ENCODE measurements at regions not wholly inside any gene's neighbourhood (a gene's known extent, or its start where the extent isn't known, plus 50 kb on each side); places are given as distances from the start of the nearest gene placed in this dataset.

DNA sequence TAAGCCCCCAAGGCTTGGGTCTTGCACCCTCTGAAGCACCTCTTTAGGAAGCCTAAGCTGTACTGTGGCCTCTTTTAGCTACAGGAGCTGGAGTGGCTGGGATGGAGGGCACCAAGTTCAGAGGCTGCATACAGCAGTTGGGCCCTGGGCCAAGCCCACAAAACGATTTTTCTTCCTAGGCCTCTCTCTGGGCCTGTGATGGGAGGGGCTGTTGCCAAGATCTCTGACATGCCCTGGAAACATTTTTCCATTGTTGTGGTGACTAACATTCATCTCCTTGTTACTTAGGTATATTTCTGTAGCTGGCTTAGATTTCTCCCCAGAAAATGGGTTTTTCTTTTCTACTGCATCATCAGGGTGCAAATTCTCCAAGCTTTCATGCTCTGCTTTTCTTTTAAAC lies 375.7 kb upstream of the NPSR1 start:
- CTCF ChIA-PET = no interaction called here
- ATAC-seq = no peak

DNA sequence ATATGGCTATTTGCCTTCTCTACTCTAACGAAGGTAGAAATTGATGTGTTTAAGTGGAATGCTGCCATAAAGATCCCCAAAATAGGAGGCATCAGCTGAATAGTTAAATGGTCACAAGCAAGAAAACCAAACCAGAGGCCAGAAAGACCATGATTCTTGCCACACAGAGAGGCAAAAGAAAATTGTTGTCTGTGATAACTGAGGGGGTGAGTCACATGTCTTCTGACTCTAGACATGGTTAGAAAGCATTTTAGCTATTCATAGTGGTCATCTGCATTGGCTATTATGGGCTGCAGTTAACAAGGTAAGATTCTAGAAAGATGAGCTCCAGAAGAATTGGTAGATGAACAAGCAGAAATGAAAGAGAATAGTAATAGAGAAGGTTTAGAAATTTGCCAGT lies 361.4 kb upstream of the NPSR1 start:
- Histone ChIP-seq H3K36me3 (ENCODE audit: low read depth, low read length) (no peaks in the 10 kb centered on the region), H3K9me3 (ENCODE audit: low read length) (no peaks in the 10 kb centered on the region), H3K27ac (ENCODE audit: low read length) (no peak overlapping the region), H3F3A (ENCODE audit: low read length, unreplicated experiment) (no peaks in the 10 kb centered on the region), H3K27me3 (ENCODE audit: low read length) (no peaks in the 10 kb centered on the region), H3K9me2 (replicated peaks; ENCODE audit: low read length) (no peaks in the 10 kb centered on the region), H4K20me1 (ENCODE audit: low read length) (no peaks in the 10 kb centered on the region), H2AFZ (ENCODE audit: low read length) (no peak overlapping the region), H3K4me3 (ENCODE audit: low read length) (no peak overlapping the region), H3K9ac (ENCODE audit: low read length) (no peak overlapping the region), H3K79me2 (ENCODE audit: low read length) (no peaks in the 10 kb centered on the region), H3K4me1 (ENCODE audit: insufficient read depth, low read length) (no peaks in the 10 kb centered on the region), H3K4me2 (ENCODE audit: low read length) (no peak overlapping the region)
- ChIA-PET POLR2A (ENCODE audit: unreplicated experiment) (no interaction called here), CTCF (no interaction called here)
- BruUV-seq (replicated peaks) = no TSS peak
- TF ChIP-seq EZH2 (IDR thresholded peaks at IDR 0.05; ENCODE audit: low read length, unreplicated experiment) = no peak
- TF ChIP-seq EZH2phosphoT487 (IDR thresholded peaks at IDR 0.05; ENCODE audit: borderline replicate concordance, low read length) = no peak
- TF ChIP-seq, protein P1, sequence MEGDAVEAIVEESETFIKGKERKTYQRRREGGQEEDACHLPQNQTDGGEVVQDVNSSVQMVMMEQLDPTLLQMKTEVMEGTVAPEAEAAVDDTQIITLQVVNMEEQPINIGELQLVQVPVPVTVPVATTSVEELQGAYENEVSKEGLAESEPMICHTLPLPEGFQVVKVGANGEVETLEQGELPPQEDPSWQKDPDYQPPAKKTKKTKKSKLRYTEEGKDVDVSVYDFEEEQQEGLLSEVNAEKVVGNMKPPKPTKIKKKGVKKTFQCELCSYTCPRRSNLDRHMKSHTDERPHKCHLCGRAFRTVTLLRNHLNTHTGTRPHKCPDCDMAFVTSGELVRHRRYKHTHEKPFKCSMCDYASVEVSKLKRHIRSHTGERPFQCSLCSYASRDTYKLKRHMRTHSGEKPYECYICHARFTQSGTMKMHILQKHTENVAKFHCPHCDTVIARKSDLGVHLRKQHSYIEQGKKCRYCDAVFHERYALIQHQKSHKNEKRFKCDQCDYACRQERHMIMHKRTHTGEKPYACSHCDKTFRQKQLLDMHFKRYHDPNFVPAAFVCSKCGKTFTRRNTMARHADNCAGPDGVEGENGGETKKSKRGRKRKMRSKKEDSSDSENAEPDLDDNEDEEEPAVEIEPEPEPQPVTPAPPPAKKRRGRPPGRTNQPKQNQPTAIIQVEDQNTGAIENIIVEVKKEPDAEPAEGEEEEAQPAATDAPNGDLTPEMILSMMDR (conservative IDR thresholded peaks at IDR 0.05; ENCODE audit: low read depth, low read length) = no peak
- ATAC-seq = no peak
- no peak for DNase-seq
- intact Hi-C loops (cut with micrococcal nuclease) = no loop called here

More for the DNA sequence above, 375.7 kb upstream of the NPSR1 start:
- H3F3A ChIP-seq (ENCODE audit: low read length, unreplicated experiment) = no peaks in the 10 kb centered on the region
- TF ChIP-seq EZH2 (IDR thresholded peaks at IDR 0.05; ENCODE audit: low read length, unreplicated experiment) (no peak), EZH2phosphoT487 (IDR thresholded peaks at IDR 0.05; ENCODE audit: borderline replicate concordance, low read length) (no peak)
- TF ChIP-seq, protein P1 (conservative IDR thresholded peaks at IDR 0.05; ENCODE audit: low read depth, low read length) = no peak
- H3K9me3 ChIP-seq (ENCODE audit: low read length) = no peaks in the 10 kb centered on the region
- no peak overlapping the region for H3K27ac ChIP-seq (ENCODE audit: low read length)
- no peaks in the 10 kb centered on the region for H4K20me1 ChIP-seq (ENCODE audit: low read length)
- H3K36me3 ChIP-seq (ENCODE audit: low read depth, low read length) = no peaks in the 10 kb centered on the region
- no peaks in the 10 kb centered on the region; the same call in 1 of the 2 replicates for H3K27me3 ChIP-seq (ENCODE audit: low read length)
- H3K9me2 ChIP-seq (replicated peaks; ENCODE audit: low read length) = no peaks in the 10 kb centered on the region
- DNase-seq = no peak
- H2AFZ ChIP-seq (ENCODE audit: low read length) = no peak overlapping the region
- no peak overlapping the region for H3K4me3 ChIP-seq (ENCODE audit: low read length)
- H3K4me2 ChIP-seq (ENCODE audit: low read length) = no peak overlapping the region
- no peaks in the 10 kb centered on the region for H3K79me2 ChIP-seq (ENCODE audit: low read length)
- H3K4me1 ChIP-seq (ENCODE audit: insufficient read depth, low read length) = peaks cover 4% of the 10 kb centered on the region; the same call in 1 of the 2 replicates
- intact Hi-C loops (cut with micrococcal nuclease) = no loop called here
- POLR2A ChIA-PET (ENCODE audit: unreplicated experiment) = no interaction called here
- no TSS peak for BruUV-seq (replicated peaks)
- no peak overlapping the region for H3K9ac ChIP-seq (ENCODE audit: low read length)

DNA sequence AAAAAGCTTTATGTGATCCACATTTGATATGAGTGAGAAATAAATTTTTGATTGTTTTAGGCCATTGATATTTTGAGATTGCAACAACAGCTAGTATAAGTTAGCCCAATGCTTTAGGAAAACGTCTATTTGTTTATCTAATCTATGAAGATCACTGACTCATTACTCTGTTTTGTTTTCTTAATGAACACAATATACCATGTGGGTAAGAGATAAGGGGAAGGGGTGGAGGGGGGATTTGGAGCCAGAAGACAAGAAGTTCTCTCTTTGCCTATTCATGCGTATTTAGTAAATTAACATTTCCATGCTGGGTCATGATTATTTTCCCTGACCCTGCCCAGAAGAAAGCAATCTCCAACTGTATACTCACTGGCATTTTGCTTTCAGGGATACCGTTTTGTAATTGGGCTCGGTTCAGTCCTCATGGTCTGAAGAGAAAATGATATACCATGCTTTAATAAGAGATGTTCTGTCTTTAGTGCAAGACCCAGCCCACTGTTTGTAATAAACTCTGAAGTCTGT lies 359.5 kb upstream of the NPSR1 start:
- CTCF ChIA-PET = no interaction called here
- ATAC-seq (no peak), DNase-seq (no peak)
- BruUV-seq (replicated peaks) = no TSS peak
- no peak overlapping the region for H3K4me2 ChIP-seq (ENCODE audit: low read length)
- no peaks in the 10 kb centered on the region for H3K9me2 ChIP-seq (replicated peaks; ENCODE audit: low read length)
- H3K4me3 ChIP-seq (ENCODE audit: low read length) = no peak overlapping the region
- no peak overlapping the region for H3K9ac ChIP-seq (ENCODE audit: low read length)
- H3K27ac ChIP-seq (ENCODE audit: low read length) = no peak overlapping the region
- intact Hi-C loops (cut with micrococcal nuclease) = no loop called here
- TF ChIP-seq, protein P1 (conservative IDR thresholded peaks at IDR 0.05; ENCODE audit: low read depth, low read length) = no peak
- TF ChIP-seq EZH2phosphoT487 (IDR thresholded peaks at IDR 0.05; ENCODE audit: borderline replicate concordance, low read length) (no peak), EZH2 (IDR thresholded peaks at IDR 0.05; ENCODE audit: low read length, unreplicated experiment) (no peak)
- H3K9me3 ChIP-seq (ENCODE audit: low read length) = no peaks in the 10 kb centered on the region
- H3K36me3 ChIP-seq (ENCODE audit: low read depth, low read length) = no peaks in the 10 kb centered on the region
- no peaks in the 10 kb centered on the region for H3K79me2 ChIP-seq (ENCODE audit: low read length)
- no peak overlapping the region for H2AFZ ChIP-seq (ENCODE audit: low read length)
- H4K20me1 ChIP-seq (ENCODE audit: low read length) = no peaks in the 10 kb centered on the region
- no peaks in the 10 kb centered on the region for H3K4me1 ChIP-seq (ENCODE audit: insufficient read depth, low read length)
- POLR2A ChIA-PET (ENCODE audit: unreplicated experiment) = no interaction called here
- H3F3A ChIP-seq (ENCODE audit: low read length, unreplicated experiment) = no peaks in the 10 kb centered on the region
- no peaks in the 10 kb centered on the region for H3K27me3 ChIP-seq (ENCODE audit: low read length)

Data from PC-3 (cell line).